Esophagus muscularis mucosa (tissue), 4 donors: ENCODE measurements at regions not wholly inside any gene's neighbourhood (a gene's known extent, or its start where the extent isn't known, plus 50 kb on each side); places are given as distances from the start of the nearest gene placed in this dataset.
"Not testable (repeated sequence)": the region's sequence is repeated elsewhere in the genome, so short reads cannot be mapped to it uniquely, and the experiment has no call there.

Experiments
- DNase-seq: peaks from one replicate; pipeline ENCODE4 v3.0.0-alpha.2; 2017; ENCODE audit errors: extremely low spot score
- H3K27ac ChIP-seq, 4 donors: fragments of 200-600 bp; sonication (generic); replicated peaks in 1 of 4; 1 replicate in 3 of 4; 2 replicates in 1 of 4; pipeline ENCODE4 v1.5.1; 2016 to 2019; ENCODE audit warnings: mild to moderate bottlenecking in 1 of 4
- H3K27me3 ChIP-seq, 4 donors: fragments of 200-600 bp; sonication (generic); one replicate each; pipeline versions ENCODE4 v1.5.1 to v1.6.0; 2016 to 2019
- H3K36me3 ChIP-seq, 4 donors: fragments of 200-600 bp; sonication (generic); one replicate each; pipeline ENCODE4 v1.5.1; 2016 to 2019
- H3K4me1 ChIP-seq, 4 donors: fragments of 200-600 bp; sonication (generic); one replicate each; pipeline ENCODE4 v1.5.1; 2016 to 2019
- H3K4me3 ChIP-seq, 4 donors: fragments of 200-600 bp; sonication (generic); 1 replicate in 2 of 4; 2 replicates in 2 of 4; pipeline ENCODE4 v1.5.1; 2016 to 2019; ENCODE audit warnings: mild to moderate bottlenecking in 4 of 4, moderate library complexity in 1 of 4
- H3K9me3 ChIP-seq, 4 donors: fragments of 200-600 bp; sonication (generic); 1 replicate in 3 of 4; 2 replicates in 1 of 4; pipeline ENCODE4 v1.5.1; 2016 to 2019
- CTCF ChIP-seq, 3 experiments: fragments of 200-600 bp in 2 of 3; fragments of 450-650 bp in 1 of 3; sonication (generic) in 2 of 3; IDR thresholded peaks; one replicate each; pipeline ENCODE4 v1.5.1; 2017 to 2019; ENCODE audit warnings: antibody characterized with exemption in 3 of 3, mild to moderate bottlenecking in 2 of 3, moderate library complexity in 1 of 3
- EP300 ChIP-seq: sonication (generic); formaldehyde crosslinking; IDR thresholded peaks from one replicate; pipeline ENCODE4 v1.6.1; 2017; ENCODE audit warnings: antibody characterized with exemption
- POLR2A ChIP-seq: fragments of 450-650 bp; IDR thresholded peaks from one replicate; pipeline ENCODE4 v1.6.1; 2017; ENCODE audit warnings: antibody characterized with exemption, moderate library complexity, mild to moderate bottlenecking, low read depth
- POLR2AphosphoS5 ChIP-seq, 2 donors: sonication (generic); formaldehyde crosslinking; IDR thresholded peaks; one replicate each; pipeline ENCODE4 v1.6.1; 2017; ENCODE audit warnings: antibody characterized with exemption in 2 of 2
- WGBS: methylation state at CpG from one replicate; pipeline ENCODE4 v1.1.5; 2018; 5-methylcytosine and 5-hydroxymethylcytosine counted together
- intact Hi-C: fragments of 100-400 bp; cut with DNase I; formaldehyde crosslinking; loops from one replicate; pipeline ENCODE4 v1.15.1; 2023

GRCh38 chr13:21243045-21243897 lies 66.8 kb downstream of the MRPL57 start:
- Histone ChIP-seq H3K4me1 (peaks cover 5 to 17% (median 8%) of the 10 kb centered on the region in 4 donors), H3K36me3 (no peaks in the 10 kb centered on the region), H3K4me3 (peak overlapping the region in 1 of 4 donors; percentile 6), H3K27me3 (no peaks in the 10 kb centered on the region), H3K9me3 (no peaks in the 10 kb centered on the region), H3K27ac (peak overlapping the region in 2 of 4 donors; percentile 22 to 28)
- DNase-seq = peak; percentile 84
- intact Hi-C loops = no loop called here
- TF ChIP-seq EP300 (no peak), POLR2A (no peak), POLR2AphosphoS5 (IDR thresholded peaks at IDR 0.05) (no peak), CTCF (IDR thresholded peaks at IDR 0.05) (peak in 1 of 3 experiments; percentile 13)
- WGBS = 30% methylated on average over 20 of the region's 20 CpGs

DNA sequence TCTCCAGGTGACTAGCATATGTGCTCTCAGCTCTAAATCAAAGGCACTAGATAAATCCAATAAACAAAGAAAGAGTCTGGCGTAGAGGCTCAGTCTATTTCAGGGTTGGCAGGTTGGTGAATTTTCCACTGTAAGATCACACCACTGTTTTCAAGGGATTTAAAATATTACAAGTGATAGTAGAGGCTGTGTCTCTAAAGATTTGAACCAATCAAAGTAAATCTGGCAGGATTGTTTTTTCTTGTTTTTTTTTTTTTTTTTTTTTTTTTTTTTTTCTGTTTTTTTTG lies 67.4 kb downstream of the MRPL57 start:
- H3K27me3 ChIP-seq, DNase-seq, H3K36me3 ChIP-seq, H3K9me3 ChIP-seq, intact Hi-C loops: not testable (repeated sequence)
- Histone ChIP-seq H3K4me3 (peak overlapping the region in 1 of 4 donors; percentile 6), H3K4me1 (peaks cover 5 to 17% (median 8%) of the 10 kb centered on the region in 4 donors), H3K27ac (peak overlapping the region in 2 of 4 donors; percentile 22 to 28)
- 37% methylated on average over 1 of the region's 1 CpG for WGBS

GRCh38 chr13:21246761-21247452 lies 70.4 kb downstream of the MRPL57 start:
- WGBS = 81% methylated on average over 10 of the region's 10 CpGs

GRCh38 chr13:21256351-21256761 lies 79.9 kb downstream of the MRPL57 start:
- no peaks in the 10 kb centered on the region for H3K9me3 ChIP-seq
- intact Hi-C loops = no loop called here
- H3K27ac ChIP-seq = no peak overlapping the region
- no peaks in the 10 kb centered on the region for H3K36me3 ChIP-seq
- WGBS = 82% methylated on average over 6 of the region's 6 CpGs
- TF ChIP-seq POLR2A (no peak), EP300 (no peak), POLR2AphosphoS5 (IDR thresholded peaks at IDR 0.05) (no peak), CTCF (IDR thresholded peaks at IDR 0.05) (no peak)
- no peak overlapping the region for H3K4me3 ChIP-seq
- H3K4me1 ChIP-seq = no peaks in the 10 kb centered on the region
- DNase-seq = no peak
- H3K27me3 ChIP-seq = no peaks in the 10 kb centered on the region

More at GRCh38 chr13:21246761-21247452, 70.4 kb downstream of the MRPL57 start:
- no peaks in the 10 kb centered on the region for H3K27me3 ChIP-seq
- no peak overlapping the region for H3K4me3 ChIP-seq
- H3K4me1 ChIP-seq = peaks cover 5 to 17% (median 8%) of the 10 kb centered on the region in 4 donors
- no peak overlapping the region for H3K27ac ChIP-seq
- H3K9me3 ChIP-seq = no peaks in the 10 kb centered on the region
- H3K36me3 ChIP-seq = no peaks in the 10 kb centered on the region
- peak; percentile 39 for DNase-seq
- intact Hi-C loops = no loop called here
- no peak for TF ChIP-seq POLR2A
- TF ChIP-seq EP300 = no peak
- no peak for TF ChIP-seq POLR2AphosphoS5 (IDR thresholded peaks at IDR 0.05)
- TF ChIP-seq CTCF (IDR thresholded peaks at IDR 0.05) = no peak

- TF ChIP-seq POLR2AphosphoS5 (IDR thresholded peaks at IDR 0.05) (no peak), EP300 (no peak), POLR2A (no peak), CTCF (IDR thresholded peaks at IDR 0.05) (no peak)
- Histone ChIP-seq H3K36me3 (no peaks in the 10 kb centered on the region), H3K27me3 (no peaks in the 10 kb centered on the region), H3K4me1 (no peaks in the 10 kb centered on the region), H3K9me3 (no peaks in the 10 kb centered on the region), H3K4me3 (no peak overlapping the region), H3K27ac (no peak overlapping the region)
- WGBS = 93% methylated on average over 2 of the region's 2 CpGs
- intact Hi-C loops = no loop called here
- DNase-seq = no peak
Observed at GRCh38 chr13:21256891-21257290, 80.4 kb downstream of the MRPL57 start.
